NCI-H2029 (cell line): ENCODE measurements at regions not wholly inside any gene's neighbourhood (a gene's known extent, or its start where the extent isn't known, plus 50 kb on each side); places are given as distances from the start of the nearest gene placed in this dataset.

Experiments used
- DNase-seq: peaks from one replicate; lab custom pipeline; 2025; lab: John Stamatoyannopoulos, UW

- no peak for DNase-seq
These were observed 959.1 kb downstream of the CDH11 start for GRCh38 chr16:64162613-64163375.

GRCh38 chr16:64159976-64160375 is 961.9 kb downstream of the CDH11 start:
- DNase-seq, result no peak

- DNase-seq, result no peak
These were observed 962.8 kb downstream of the CDH11 start for GRCh38 chr16:64158941-64159588.

- DNase-seq, result no peak
These were observed 968.1 kb downstream of the CDH11 start for GRCh38 chr16:64153718-64154117.

GRCh38 chr16:64151990-64152767 is 969.7 kb downstream of the CDH11 start:
- DNase-seq, result no peak

GRCh38 chr16:64150193-64150592 is 971.7 kb downstream of the CDH11 start:
- no peak for DNase-seq

- no peak for DNase-seq
These were observed 972.1 kb downstream of the CDH11 start for GRCh38 chr16:64149756-64150155.

- DNase-seq, result no peak
These were observed 973.5 kb downstream of the CDH11 start for GRCh38 chr16:64148356-64148755.

- no peak for DNase-seq
These were observed 973.9 kb downstream of the CDH11 start for GRCh38 chr16:64147941-64148340.

- no peak for DNase-seq
These were observed 977.2 kb downstream of the CDH11 start for GRCh38 chr16:64144617-64145016.

- DNase-seq, result no peak
These were observed 983.2 kb downstream of the CDH11 start for GRCh38 chr16:64138621-64139020.

GRCh38 chr16:64138006-64138405 is 983.9 kb downstream of the CDH11 start:
- DNase-seq, result no peak

- DNase-seq, result no peak
These were observed 985.1 kb downstream of the CDH11 start for GRCh38 chr16:64136743-64137142.

- DNase-seq, result no peak
These were observed 985.5 kb downstream of the CDH11 start for GRCh38 chr16:64136314-64136713.

GRCh38 chr16:64133366-64133765 is 988.5 kb downstream of the CDH11 start:
- DNase-seq, result no peak

- no peak for DNase-seq
These were observed 989.0 kb downstream of the CDH11 start for GRCh38 chr16:64132759-64133361.

GRCh38 chr16:64132190-64132589 is 989.7 kb downstream of the CDH11 start:
- no peak for DNase-seq

- DNase-seq, result no peak
These were observed 990.4 kb downstream of the CDH11 start for GRCh38 chr16:64131423-64131822.

GRCh38 chr16:64130140-64130539 is 991.7 kb downstream of the CDH11 start:
- DNase-seq, result no peak

GRCh38 chr16:64122177-64122576 is 999.7 kb downstream of the CDH11 start:
- DNase-seq, result no peak

- DNase-seq, result no peak
These were observed 1000.4 kb downstream of the CDH11 start for GRCh38 chr16:64121473-64121872.

GRCh38 chr16:64116151-64116550 is 1005.7 kb downstream of the CDH11 start:
- DNase-seq, result no peak

- DNase-seq, result no peak
These were observed 1012.6 kb downstream of the CDH11 start for GRCh38 chr16:64109241-64109640.
